ENCODE measurements at regions not wholly inside any gene's neighbourhood (a gene's known extent, or its start where the extent isn't known, plus 50 kb on each side); places are given as distances from the start of the nearest gene placed in this dataset.

DNA sequence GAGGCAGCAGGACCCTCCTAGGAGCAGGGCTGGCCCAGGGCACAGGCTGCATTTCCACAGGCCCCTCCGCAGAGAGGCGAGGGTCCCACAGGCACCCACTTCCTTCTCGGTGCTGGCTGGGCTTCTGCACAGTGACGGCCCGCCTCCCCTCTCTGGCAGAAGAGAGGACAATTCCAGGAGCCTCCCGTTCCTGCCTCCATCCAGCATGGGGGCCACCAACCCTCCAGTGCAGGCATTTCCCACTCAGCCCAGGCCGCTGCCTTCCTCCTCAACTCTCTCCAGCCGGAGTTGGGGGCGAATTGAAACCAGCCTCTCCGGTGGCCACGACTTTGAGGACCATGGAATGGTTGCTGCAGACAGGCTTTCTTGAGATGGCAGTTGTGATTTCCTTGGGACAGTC lies 125.0 kb upstream of the PPP2R2D start:
- Histone ChIP-seq H3K9me3 (ENCODE audit: control insufficient read depth in 3 of 3, low read length in 3 of 3) (peaks cover 0 to 18% (median 12%) of the 10 kb centered on the region in 3 donors), H3K36me3 (ENCODE audit: control insufficient read depth in 3 of 3, insufficient read depth in 3 of 3, low read length in 3 of 3) (no peaks in the 10 kb centered on the region), H3K4me3 (ENCODE audit: low read length in 3 of 3) (no peak overlapping the region), H3K27ac (ENCODE audit: low read depth, low read length) (no peak overlapping the region), H3K9ac (ENCODE audit: low read depth in 1 of 3, low read length in 3 of 3) (no peak overlapping the region), H3K4me1 (ENCODE audit: control insufficient read depth in 3 of 3, insufficient read depth in 3 of 3, low read length in 3 of 3) (no peaks in the 10 kb centered on the region), H3K27me3 (ENCODE audit: control insufficient read depth in 3 of 3, insufficient read depth in 3 of 3, low read length in 3 of 3) (peaks cover 6 to 25% (median 21%) of the 10 kb centered on the region in 3 donors)

DNA sequence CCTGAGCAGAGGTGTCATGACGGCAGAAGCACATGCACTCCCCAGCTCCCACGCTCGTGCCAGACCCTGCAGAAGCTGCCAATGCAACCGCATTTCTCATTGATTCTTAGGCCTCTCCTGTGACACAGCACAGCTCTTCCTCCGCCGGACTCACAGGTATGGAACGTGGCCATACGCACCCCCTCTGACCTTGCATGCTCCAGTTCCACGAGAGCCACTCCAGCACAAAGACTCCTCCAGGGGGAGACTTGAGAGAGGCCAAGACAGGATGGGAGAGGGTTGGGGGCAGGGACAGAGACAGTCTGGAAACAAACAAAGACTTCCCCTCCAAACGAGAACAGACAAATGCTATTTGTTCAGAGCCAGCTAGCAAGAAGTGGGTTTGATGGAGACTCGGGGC lies 124.3 kb upstream of the PPP2R2D start:
- Histone ChIP-seq H3K27ac (ENCODE audit: low read depth, low read length) (no peak overlapping the region), H3K4me3 (ENCODE audit: low read length in 3 of 3) (no peak overlapping the region), H3K9ac (ENCODE audit: low read depth in 1 of 3, low read length in 3 of 3) (no peak overlapping the region), H3K36me3 (ENCODE audit: control insufficient read depth in 3 of 3, insufficient read depth in 3 of 3, low read length in 3 of 3) (no peaks in the 10 kb centered on the region), H3K4me1 (ENCODE audit: control insufficient read depth in 3 of 3, insufficient read depth in 3 of 3, low read length in 3 of 3) (no peaks in the 10 kb centered on the region), H3K27me3 (ENCODE audit: control insufficient read depth in 3 of 3, insufficient read depth in 3 of 3, low read length in 3 of 3) (peaks cover under 1 to 21% (median 16%) of the 10 kb centered on the region in 3 donors), H3K9me3 (ENCODE audit: control insufficient read depth in 3 of 3, low read length in 3 of 3) (peaks cover 0 to 18% (median 12%) of the 10 kb centered on the region in 3 donors)

DNA sequence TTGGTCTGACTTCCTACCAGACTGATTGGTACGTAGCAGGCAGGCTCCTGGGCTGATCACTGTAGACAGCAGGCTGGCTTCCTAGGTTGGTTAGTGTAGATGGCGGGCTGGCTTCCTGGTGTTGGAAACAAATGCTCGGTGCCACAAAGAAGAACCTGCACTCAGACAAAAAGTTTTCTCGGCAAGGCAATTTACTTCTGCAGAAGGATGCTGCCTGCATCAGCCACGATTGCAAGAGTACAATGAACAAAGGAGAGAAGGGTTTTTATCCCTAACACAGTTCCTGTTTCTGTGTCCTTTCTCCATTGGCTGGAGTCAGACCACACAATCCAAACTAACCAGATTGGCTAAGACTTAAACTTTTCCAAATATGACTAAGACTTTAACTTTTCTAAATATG lies 123.6 kb upstream of the PPP2R2D start:
- H3K36me3 ChIP-seq (ENCODE audit: control insufficient read depth in 3 of 3, insufficient read depth in 3 of 3, low read length in 3 of 3) = no peaks in the 10 kb centered on the region
- H3K27ac ChIP-seq (ENCODE audit: low read depth, low read length) = no peak overlapping the region
- no peak overlapping the region for H3K4me3 ChIP-seq (ENCODE audit: low read length in 3 of 3)
- H3K27me3 ChIP-seq (ENCODE audit: control insufficient read depth in 3 of 3, insufficient read depth in 3 of 3, low read length in 3 of 3) = peaks cover 0 to 14% (median 10%) of the 10 kb centered on the region in 3 donors
- H3K4me1 ChIP-seq (ENCODE audit: control insufficient read depth in 3 of 3, insufficient read depth in 3 of 3, low read length in 3 of 3) = no peaks in the 10 kb centered on the region
- H3K9ac ChIP-seq (ENCODE audit: low read depth in 1 of 3, low read length in 3 of 3) = no peak overlapping the region
- H3K9me3 ChIP-seq (ENCODE audit: control insufficient read depth in 3 of 3, low read length in 3 of 3) = peaks cover 0 to 18% (median 12%) of the 10 kb centered on the region in 3 donors

DNA sequence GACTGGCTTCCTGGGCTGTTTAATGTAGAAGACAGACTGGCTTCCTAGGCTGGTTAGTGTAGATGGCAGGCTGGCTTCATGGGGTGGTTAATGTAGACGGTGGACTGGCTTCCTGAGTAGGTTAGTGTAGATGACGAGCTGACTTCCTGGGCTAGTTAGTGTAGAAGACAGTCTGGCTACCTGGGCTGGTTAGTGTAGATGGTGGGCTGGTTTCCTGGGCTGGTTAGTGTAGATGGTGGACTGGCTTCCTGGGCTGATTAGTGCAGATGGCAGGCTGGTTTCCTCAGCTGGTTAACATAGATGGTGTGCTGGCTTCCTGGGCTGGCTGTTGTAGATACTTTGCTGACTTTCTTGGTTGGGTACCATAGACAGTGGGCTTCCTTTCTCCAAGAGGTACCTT lies 122.9 kb upstream of the PPP2R2D start:
- H3K4me1 ChIP-seq (ENCODE audit: control insufficient read depth in 3 of 3, insufficient read depth in 3 of 3, low read length in 3 of 3) = no peaks in the 10 kb centered on the region
- peaks cover 0 to 18% (median 12%) of the 10 kb centered on the region in 3 donors for H3K9me3 ChIP-seq (ENCODE audit: control insufficient read depth in 3 of 3, low read length in 3 of 3)
- no peak overlapping the region for H3K9ac ChIP-seq (ENCODE audit: low read depth in 1 of 3, low read length in 3 of 3)
- no peak overlapping the region for H3K4me3 ChIP-seq (ENCODE audit: low read length in 3 of 3)
- peaks cover 0 to 11% (median 7%) of the 10 kb centered on the region in 3 donors for H3K27me3 ChIP-seq (ENCODE audit: control insufficient read depth in 3 of 3, insufficient read depth in 3 of 3, low read length in 3 of 3)
- H3K27ac ChIP-seq (ENCODE audit: low read depth, low read length) = no peak overlapping the region
- no peaks in the 10 kb centered on the region for H3K36me3 ChIP-seq (ENCODE audit: control insufficient read depth in 3 of 3, insufficient read depth in 3 of 3, low read length in 3 of 3)

DNA sequence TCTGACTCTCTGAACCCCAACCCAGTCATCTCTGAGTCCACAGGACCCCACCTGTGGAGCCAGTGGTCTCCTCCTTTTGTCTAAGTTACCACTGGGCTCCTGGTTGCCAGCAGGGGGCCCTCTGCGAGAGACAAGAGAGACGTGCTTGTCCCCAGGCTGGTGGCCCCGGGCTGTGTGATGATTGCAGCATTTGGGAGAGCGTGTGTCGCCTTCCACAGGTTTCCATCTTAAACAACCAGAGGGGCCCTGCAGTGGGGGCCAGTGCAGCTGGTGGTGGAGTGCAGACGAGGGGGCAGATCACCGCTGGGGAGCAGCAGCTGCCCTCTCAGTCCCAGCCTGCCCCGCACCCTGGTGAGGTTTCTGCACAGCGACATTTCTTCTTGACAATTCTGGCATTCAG lies 122.4 kb upstream of the PPP2R2D start:
- Histone ChIP-seq H3K9ac (ENCODE audit: low read depth in 1 of 3, low read length in 3 of 3) (no peak overlapping the region), H3K36me3 (ENCODE audit: control insufficient read depth in 3 of 3, insufficient read depth in 3 of 3, low read length in 3 of 3) (no peaks in the 10 kb centered on the region), H3K27me3 (ENCODE audit: control insufficient read depth in 3 of 3, insufficient read depth in 3 of 3, low read length in 3 of 3) (peaks cover 0 to 7% (median 7%) of the 10 kb centered on the region in 3 donors), H3K4me3 (ENCODE audit: low read length in 3 of 3) (no peak overlapping the region), H3K4me1 (ENCODE audit: control insufficient read depth in 3 of 3, insufficient read depth in 3 of 3, low read length in 3 of 3) (no peaks in the 10 kb centered on the region), H3K27ac (ENCODE audit: low read depth, low read length) (no peak overlapping the region), H3K9me3 (ENCODE audit: control insufficient read depth in 3 of 3, low read length in 3 of 3) (peaks cover 0 to 18% (median 12%) of the 10 kb centered on the region in 3 donors)

DNA sequence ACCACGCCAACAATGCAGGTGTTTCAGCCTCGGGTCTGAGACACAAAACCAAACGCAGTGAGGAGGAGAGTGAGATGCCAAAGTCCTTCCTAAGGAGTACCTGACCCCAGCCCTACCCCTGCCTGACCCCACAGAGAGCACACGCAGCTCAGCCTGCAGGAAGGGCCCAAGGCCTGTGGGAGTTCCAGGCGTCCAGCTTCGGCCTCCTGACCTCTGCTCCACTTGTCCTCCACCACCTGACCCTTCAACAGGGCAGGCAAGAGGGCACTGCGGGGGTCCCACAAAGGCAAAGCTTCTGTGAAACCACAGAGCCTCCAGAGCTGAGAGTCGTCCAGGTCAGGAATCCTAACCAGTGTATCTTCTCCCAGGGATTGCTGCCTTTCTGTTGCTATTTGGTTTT lies 122.0 kb upstream of the PPP2R2D start:
- Histone ChIP-seq H3K36me3 (ENCODE audit: control insufficient read depth in 3 of 3, insufficient read depth in 3 of 3, low read length in 3 of 3) (no peaks in the 10 kb centered on the region), H3K4me3 (ENCODE audit: low read length in 3 of 3) (no peak overlapping the region), H3K9ac (ENCODE audit: low read depth in 1 of 3, low read length in 3 of 3) (no peak overlapping the region), H3K27me3 (ENCODE audit: control insufficient read depth in 3 of 3, insufficient read depth in 3 of 3, low read length in 3 of 3) (peaks cover 0 to 7% (median 2%) of the 10 kb centered on the region in 3 donors), H3K27ac (ENCODE audit: low read depth, low read length) (no peak overlapping the region), H3K9me3 (ENCODE audit: control insufficient read depth in 3 of 3, low read length in 3 of 3) (peaks cover 0 to 18% (median 12%) of the 10 kb centered on the region in 3 donors), H3K4me1 (ENCODE audit: control insufficient read depth in 3 of 3, insufficient read depth in 3 of 3, low read length in 3 of 3) (no peaks in the 10 kb centered on the region)

DNA sequence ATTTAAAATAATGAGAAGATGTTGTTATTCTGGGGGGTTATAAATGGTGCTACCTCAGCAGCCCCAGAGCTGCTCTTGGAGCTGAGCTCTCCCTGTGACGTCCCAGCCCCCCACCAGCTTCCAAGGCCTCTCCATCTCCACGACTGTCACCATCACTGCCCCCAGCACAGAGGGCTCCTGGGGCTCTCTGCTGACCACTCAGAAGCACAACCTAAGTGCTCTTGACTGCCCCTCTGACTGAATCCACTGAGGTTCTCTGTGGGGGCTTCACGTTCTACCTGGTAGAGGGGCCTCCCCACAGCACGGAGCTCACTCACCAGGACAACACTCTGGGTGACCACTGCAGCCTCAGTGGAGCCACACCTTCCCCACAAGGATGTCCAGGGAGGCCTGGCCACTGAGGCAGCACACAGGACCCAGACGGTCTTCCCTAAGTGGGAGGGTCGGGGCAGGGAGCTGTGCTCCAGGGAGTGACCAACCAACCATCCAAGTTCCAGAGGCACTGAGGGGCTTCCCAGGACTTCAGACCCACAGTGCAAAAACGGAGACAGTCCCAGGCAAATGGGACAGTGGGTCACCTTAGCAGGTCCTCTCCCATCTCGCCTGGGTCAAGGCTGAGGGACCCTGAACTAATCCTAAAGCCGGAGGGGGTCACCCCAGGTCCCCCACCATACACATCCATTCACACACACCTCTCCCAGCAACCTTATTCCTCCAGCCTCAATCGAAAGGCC lies 121.0 kb upstream of the PPP2R2D start:
- H3K9ac ChIP-seq (ENCODE audit: low read depth in 1 of 3, low read length in 3 of 3) = no peak overlapping the region
- H3K4me3 ChIP-seq (ENCODE audit: low read length in 3 of 3) = no peak overlapping the region
- H3K4me1 ChIP-seq (ENCODE audit: control insufficient read depth in 3 of 3, insufficient read depth in 3 of 3, low read length in 3 of 3) = no peaks in the 10 kb centered on the region
- H3K36me3 ChIP-seq (ENCODE audit: control insufficient read depth in 3 of 3, insufficient read depth in 3 of 3, low read length in 3 of 3) = no peaks in the 10 kb centered on the region
- peaks cover 0 to 9% (median 0%) of the 10 kb centered on the region in 3 donors for H3K27me3 ChIP-seq (ENCODE audit: control insufficient read depth in 3 of 3, insufficient read depth in 3 of 3, low read length in 3 of 3)
- H3K27ac ChIP-seq (ENCODE audit: low read depth, low read length) = no peak overlapping the region
- H3K9me3 ChIP-seq (ENCODE audit: control insufficient read depth in 3 of 3, low read length in 3 of 3) = peaks cover 0 to 18% (median 12%) of the 10 kb centered on the region in 3 donors

DNA sequence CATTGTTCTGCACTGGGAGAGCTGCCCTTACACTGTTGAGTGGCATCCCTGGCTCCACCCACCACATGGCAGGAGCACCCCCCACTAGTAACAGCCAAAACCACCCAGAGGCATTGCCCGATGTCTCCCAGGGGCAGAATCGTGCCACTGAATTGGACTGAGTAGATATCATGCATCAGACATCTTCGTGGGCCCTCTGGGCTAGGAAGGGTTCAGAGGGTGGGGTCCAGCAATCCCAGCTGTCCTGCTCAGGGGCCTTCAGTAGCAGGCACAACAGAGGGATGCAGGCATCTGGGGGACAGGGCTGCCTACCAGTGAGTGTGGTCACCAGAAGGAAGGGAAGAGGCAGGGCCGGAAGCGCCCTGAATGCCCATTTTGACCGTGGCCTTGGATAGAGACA lies 119.7 kb upstream of the PPP2R2D start:
- H3K27me3 ChIP-seq (ENCODE audit: control insufficient read depth in 3 of 3, insufficient read depth in 3 of 3, low read length in 3 of 3) = peaks cover 0 to 2% (median 0%) of the 10 kb centered on the region in 3 donors
- no peak overlapping the region for H3K27ac ChIP-seq (ENCODE audit: low read depth, low read length)
- no peaks in the 10 kb centered on the region for H3K36me3 ChIP-seq (ENCODE audit: control insufficient read depth in 3 of 3, insufficient read depth in 3 of 3, low read length in 3 of 3)
- no peaks in the 10 kb centered on the region for H3K4me1 ChIP-seq (ENCODE audit: control insufficient read depth in 3 of 3, insufficient read depth in 3 of 3, low read length in 3 of 3)
- no peak overlapping the region for H3K4me3 ChIP-seq (ENCODE audit: low read length in 3 of 3)
- no peak overlapping the region for H3K9ac ChIP-seq (ENCODE audit: low read depth in 1 of 3, low read length in 3 of 3)
- H3K9me3 ChIP-seq (ENCODE audit: control insufficient read depth in 3 of 3, low read length in 3 of 3) = peaks cover 0 to 16% (median 12%) of the 10 kb centered on the region in 3 donors

DNA sequence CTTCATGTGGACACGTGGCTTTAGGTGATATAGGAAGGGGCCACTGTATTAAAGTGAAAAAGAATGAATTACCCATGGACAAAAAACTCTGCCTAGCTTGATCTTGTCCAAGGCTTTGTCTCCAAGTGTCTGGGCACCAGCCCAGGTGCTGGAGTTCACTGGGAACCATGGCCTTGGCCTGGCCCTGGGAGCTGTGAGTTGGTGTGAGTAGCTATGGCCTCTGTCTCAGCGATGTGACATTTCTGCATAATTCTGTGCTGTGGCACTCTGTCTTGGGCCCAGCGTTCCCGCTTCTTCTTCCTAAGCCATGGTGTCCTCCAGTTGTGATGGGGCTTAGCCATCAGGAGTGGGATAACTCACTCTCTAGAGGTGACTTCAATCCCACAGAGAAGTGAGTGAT lies 119.0 kb upstream of the PPP2R2D start:
- H3K9me3 ChIP-seq (ENCODE audit: control insufficient read depth in 3 of 3, low read length in 3 of 3) = peaks cover 0 to 10% (median 10%) of the 10 kb centered on the region in 3 donors
- H3K9ac ChIP-seq (ENCODE audit: low read depth in 1 of 3, low read length in 3 of 3) = no peak overlapping the region
- H3K27me3 ChIP-seq (ENCODE audit: control insufficient read depth in 3 of 3, insufficient read depth in 3 of 3, low read length in 3 of 3) = peaks cover 0 to 2% (median 0%) of the 10 kb centered on the region in 3 donors
- H3K27ac ChIP-seq (ENCODE audit: low read depth, low read length) = no peak overlapping the region
- H3K36me3 ChIP-seq (ENCODE audit: control insufficient read depth in 3 of 3, insufficient read depth in 3 of 3, low read length in 3 of 3) = no peaks in the 10 kb centered on the region
- no peak overlapping the region for H3K4me3 ChIP-seq (ENCODE audit: low read length in 3 of 3)
- no peaks in the 10 kb centered on the region for H3K4me1 ChIP-seq (ENCODE audit: control insufficient read depth in 3 of 3, insufficient read depth in 3 of 3, low read length in 3 of 3)

DNA sequence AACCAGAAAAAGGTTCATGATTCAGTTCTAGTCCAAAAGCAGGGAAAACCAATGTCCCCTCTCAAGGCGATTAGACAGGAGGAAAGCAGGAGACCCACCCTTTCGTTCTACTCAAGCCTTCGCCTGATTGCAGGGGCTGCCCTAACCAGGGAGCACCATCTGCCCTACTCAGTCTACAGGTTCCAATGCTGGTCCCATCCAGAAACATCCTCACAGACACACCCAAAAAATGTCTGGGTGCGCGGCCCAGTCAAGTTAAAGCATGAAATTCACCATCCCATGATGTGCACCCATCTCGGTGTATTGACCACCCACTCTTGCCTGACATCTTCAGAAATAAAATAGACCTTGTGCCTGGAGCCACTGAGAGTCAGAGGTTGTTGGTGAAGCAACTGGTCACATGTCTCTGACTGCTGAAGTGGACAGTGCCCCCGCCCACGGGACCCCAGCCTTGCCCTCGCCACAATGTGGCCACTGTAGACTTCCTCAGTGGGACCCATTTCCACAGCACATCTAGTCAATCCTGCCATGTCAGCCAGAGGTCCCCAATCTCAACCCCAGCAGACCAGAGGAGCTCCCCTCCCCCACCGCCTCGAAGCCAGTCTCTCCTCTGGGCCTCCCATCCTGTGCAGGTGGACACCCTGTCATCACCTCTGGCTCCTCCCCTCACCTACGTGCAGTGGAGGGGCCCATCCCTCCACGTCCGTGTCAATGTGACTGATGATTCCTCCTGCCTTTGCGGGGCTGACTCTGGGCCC lies 116.3 kb upstream of the PPP2R2D start:
- Histone ChIP-seq H3K27ac (ENCODE audit: low read depth, low read length) (no peak overlapping the region), H3K36me3 (ENCODE audit: control insufficient read depth in 3 of 3, insufficient read depth in 3 of 3, low read length in 3 of 3) (no peaks in the 10 kb centered on the region), H3K4me3 (ENCODE audit: low read length in 3 of 3) (no peak overlapping the region), H3K4me1 (ENCODE audit: control insufficient read depth in 3 of 3, insufficient read depth in 3 of 3, low read length in 3 of 3) (no peaks in the 10 kb centered on the region), H3K9me3 (ENCODE audit: control insufficient read depth in 3 of 3, low read length in 3 of 3) (no peaks in the 10 kb centered on the region), H3K27me3 (ENCODE audit: control insufficient read depth in 3 of 3, insufficient read depth in 3 of 3, low read length in 3 of 3) (peaks cover 0 to 7% (median 0%) of the 10 kb centered on the region in 3 donors), H3K9ac (ENCODE audit: low read depth in 1 of 3, low read length in 3 of 3) (no peak overlapping the region)
